Stimulated activated CD8-positive, alpha-beta memory T cell treated with anti-CD3 and anti-CD28 coated beads, Interleukin-2, amount 100 ng/mL, for 48 hours (primary cell): ENCODE measurements at regions not wholly inside any gene's neighbourhood (a gene's known extent, or its start where the extent isn't known, plus 50 kb on each side); places are given as distances from the start of the nearest gene placed in this dataset.

Source experiments
- DNase-seq, 2 donors: peaks; one replicate each; pipeline ENCODE4 v3.0.0-alpha.2; 2020; ENCODE audit warnings: low read depth in 2 of 2

GRCh38 chr5:116853992-116854391, 279.4 kb upstream of the SEMA6A start:
- no peak for DNase-seq

- DNase-seq, result no peak
Observed at GRCh38 chr5:116848954-116849581, 274.4 kb upstream of the SEMA6A start.

GRCh38 chr5:116847960-116848359, 273.3 kb upstream of the SEMA6A start:
- DNase-seq, result no peak

- no peak for DNase-seq
Observed at GRCh38 chr5:116844015-116844414, 269.4 kb upstream of the SEMA6A start.

- DNase-seq, result no peak
Observed at GRCh38 chr5:116842514-116842961, 267.9 kb upstream of the SEMA6A start.

GRCh38 chr5:116841734-116842133, 267.1 kb upstream of the SEMA6A start:
- DNase-seq, result no peak

- DNase-seq, result no peak
Observed at GRCh38 chr5:116838011-116838536, 263.5 kb upstream of the SEMA6A start.

- no peak for DNase-seq
Observed at GRCh38 chr5:116834796-116835515, 260.3 kb upstream of the SEMA6A start.

- no peak for DNase-seq
Observed at GRCh38 chr5:116830079-116830478, 255.5 kb upstream of the SEMA6A start.

GRCh38 chr5:116827078-116827477, 252.5 kb upstream of the SEMA6A start:
- no peak for DNase-seq

- no peak for DNase-seq
Observed at GRCh38 chr5:116825486-116825885, 250.9 kb upstream of the SEMA6A start.

GRCh38 chr5:116824751-116825438, 250.3 kb upstream of the SEMA6A start:
- DNase-seq, result no peak

GRCh38 chr5:116814626-116815385, 240.2 kb upstream of the SEMA6A start:
- DNase-seq, result no peak

GRCh38 chr5:116813906-116814305, 239.3 kb upstream of the SEMA6A start:
- DNase-seq, result no peak

GRCh38 chr5:116813356-116813755, 238.7 kb upstream of the SEMA6A start:
- DNase-seq, result no peak

GRCh38 chr5:116810951-116811350, 236.3 kb upstream of the SEMA6A start:
- no peak for DNase-seq

- DNase-seq, result no peak
Observed at GRCh38 chr5:116806836-116807235, 232.2 kb upstream of the SEMA6A start.

GRCh38 chr5:116799401-116799800, 224.8 kb upstream of the SEMA6A start:
- no peak for DNase-seq

- no peak for DNase-seq
Observed at GRCh38 chr5:116795189-116795588, 220.6 kb upstream of the SEMA6A start.

GRCh38 chr5:116789522-116789921, 214.9 kb upstream of the SEMA6A start:
- DNase-seq, result no peak

- no peak for DNase-seq
Observed at GRCh38 chr5:116788851-116789403, 214.3 kb upstream of the SEMA6A start.

- DNase-seq, result no peak
Observed at GRCh38 chr5:116787570-116787969, 212.9 kb upstream of the SEMA6A start.
